ENCODE measurements at regions not wholly inside any gene's neighbourhood (a gene's known extent, or its start where the extent isn't known, plus 50 kb on each side); places are given as distances from the start of the nearest gene placed in this dataset.

- TF ChIP-seq CTCF (conservative IDR thresholded peaks at IDR 0.05; ENCODE audit: low read depth, low read length) (no peak), EZH2 (IDR thresholded peaks at IDR 0.05; ENCODE audit: borderline replicate concordance, low read depth, low read length, poor library complexity, severe bottlenecking) (no peak)
Measured at GRCh38 chr18:71554686-71555085, 989.5 kb downstream of the CBLN2 start.

Measured in A673 (cell line).